LNCAP (cell line): ENCODE measurements at regions not wholly inside any gene's neighbourhood (a gene's known extent, or its start where the extent isn't known, plus 50 kb on each side); places are given as distances from the start of the nearest gene placed in this dataset.

Experiments
- CTCF ChIP-seq: fragments of 450-650 bp; IDR thresholded peaks from 2 replicates; pipeline ENCODE4 v1.5.1; 2017; ENCODE audit warnings: mild to moderate bottlenecking

DNA sequence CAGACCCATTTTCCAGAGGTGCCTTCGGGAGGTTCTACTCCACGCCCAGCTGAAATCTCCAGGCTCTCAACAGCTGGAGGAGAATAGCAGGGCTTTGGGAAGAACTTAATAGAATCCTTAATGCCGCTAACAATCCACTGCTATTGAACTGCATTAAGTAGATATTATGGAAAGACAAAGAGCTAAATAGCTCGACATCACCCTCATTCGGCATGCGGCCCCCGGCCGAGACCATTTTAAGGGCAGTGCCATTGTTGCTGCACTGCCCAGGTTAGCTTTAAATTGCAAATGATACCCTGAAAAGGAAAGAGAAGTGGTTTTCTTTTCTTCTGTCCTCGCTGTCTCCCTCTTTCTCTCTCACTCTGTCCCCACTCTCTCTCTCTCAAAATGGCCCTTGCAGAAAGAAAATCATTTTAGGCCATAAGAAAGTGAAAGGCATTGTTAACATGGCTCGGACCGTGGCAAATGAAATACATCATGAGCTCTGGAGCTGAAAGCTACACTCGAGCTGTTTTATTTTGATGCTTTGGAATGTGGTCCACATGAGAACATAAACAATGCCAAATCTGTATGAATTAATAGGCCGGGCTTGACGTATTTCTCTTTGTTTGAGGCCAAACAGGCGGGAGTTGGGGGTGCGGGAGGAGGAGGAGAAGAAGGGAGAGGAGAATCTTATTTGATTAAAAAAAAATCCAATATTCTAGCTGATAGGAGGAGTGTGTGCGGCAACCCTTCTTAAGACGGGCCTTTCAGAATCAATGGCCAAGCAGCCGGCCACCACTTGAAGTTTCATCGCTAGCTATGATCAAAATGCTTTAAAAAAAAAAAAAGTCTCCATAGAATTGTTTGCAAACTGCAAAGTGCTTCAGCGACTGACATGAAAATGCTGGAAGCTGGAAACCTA, 298.8 kb upstream of the IRX3 start:
- no peak for TF ChIP-seq CTCF

DNA sequence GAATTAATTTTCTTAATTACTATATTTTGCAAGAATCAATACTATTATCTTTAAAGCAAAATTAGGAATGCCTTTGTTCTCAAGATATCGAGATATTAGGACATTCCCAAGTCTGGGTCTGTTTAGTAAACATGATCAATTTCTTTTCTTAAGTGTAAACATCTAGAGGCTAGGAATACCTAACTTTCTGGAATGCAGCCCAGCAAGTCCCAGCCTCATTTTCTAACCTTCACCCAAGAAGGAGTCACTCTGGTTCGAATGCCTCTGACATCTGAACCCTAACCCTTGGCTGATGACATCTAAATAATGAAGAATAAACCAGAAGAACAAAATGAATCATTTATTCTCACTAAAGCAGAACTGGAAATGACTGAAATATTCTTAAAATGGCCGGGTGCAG, 297.5 kb upstream of the IRX3 start:
- TF ChIP-seq CTCF, result no peak

- no peak for TF ChIP-seq CTCF
Observed at GRCh38 chr16:54582631-54583250, 296.2 kb upstream of the IRX3 start.

GRCh38 chr16:54579106-54579728, 292.6 kb upstream of the IRX3 start:
- TF ChIP-seq CTCF, result no peak

- no peak for TF ChIP-seq CTCF
Observed at GRCh38 chr16:54577651-54578128, 291.1 kb upstream of the IRX3 start.

DNA sequence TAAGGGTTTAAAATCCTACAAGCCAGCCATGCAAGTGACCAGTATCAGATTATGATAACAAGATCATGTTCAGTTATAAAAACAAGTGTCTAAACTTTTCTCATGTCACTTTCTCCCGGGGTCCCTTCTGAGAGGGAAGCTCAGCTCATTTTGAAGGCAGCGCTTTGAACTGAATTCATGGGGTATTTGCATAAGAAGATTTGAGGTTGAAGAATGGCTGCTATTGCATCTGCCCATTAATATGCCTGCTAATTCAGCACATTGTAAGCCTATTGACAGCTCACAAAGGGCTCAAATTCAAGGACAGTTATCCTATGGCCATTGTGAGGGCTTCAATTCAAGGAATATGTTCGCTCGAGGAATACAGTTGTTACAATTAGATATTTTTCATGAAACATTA, 290.2 kb upstream of the IRX3 start:
- TF ChIP-seq CTCF, result no peak

DNA sequence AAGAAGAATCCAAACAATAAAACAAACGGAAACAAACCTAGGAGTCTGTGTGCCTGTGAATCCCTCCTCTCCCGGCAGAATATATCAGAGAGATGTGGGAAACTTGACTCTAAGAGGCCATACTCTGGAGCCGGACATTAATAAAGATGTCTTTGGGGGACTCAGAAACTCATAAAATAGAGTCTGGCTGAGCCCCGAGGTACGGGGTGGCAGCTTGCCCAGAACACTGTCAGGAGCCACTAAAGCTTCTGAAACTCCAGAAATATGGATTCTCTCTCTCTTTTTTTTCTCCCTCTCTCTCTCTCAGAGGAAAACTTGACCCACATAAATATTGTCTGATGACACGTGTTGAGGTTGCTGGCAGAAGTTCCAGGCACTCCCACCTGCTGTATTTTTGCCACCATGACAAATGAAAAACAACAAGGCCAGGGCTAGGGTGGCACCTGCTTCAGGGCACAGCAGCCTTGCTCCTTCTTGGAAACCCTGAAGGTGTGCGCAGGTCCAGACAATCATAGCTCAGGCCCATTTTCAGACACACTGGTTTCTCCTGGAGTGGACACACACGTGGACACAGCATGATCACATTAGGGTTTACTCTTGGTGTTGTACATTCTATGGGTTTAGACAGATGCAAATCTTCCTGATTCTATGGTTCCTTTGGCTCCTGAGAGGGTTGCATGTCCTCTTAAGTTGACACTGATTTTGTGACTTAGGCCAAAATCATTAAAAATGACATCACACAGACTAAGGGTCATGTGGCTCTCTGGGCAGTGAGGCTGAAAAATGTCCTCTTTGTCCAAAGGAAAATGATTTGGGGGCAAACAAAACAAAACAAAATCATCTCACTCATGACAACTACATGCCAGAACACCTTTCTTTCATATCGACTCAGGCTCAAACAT, 282.6 kb upstream of the IRX3 start:
- no peak for TF ChIP-seq CTCF
